ENCODE measurements at regions not wholly inside any gene's neighbourhood (a gene's known extent, or its start where the extent isn't known, plus 50 kb on each side); places are given as distances from the start of the nearest gene placed in this dataset.
"Not testable (repeated sequence)": the region's sequence is repeated elsewhere in the genome, so short reads cannot be mapped to it uniquely, and the experiment has no call there.

- in situ Hi-C loops (cut with HindIII; ENCODE audit: low sequenced_read_pairs) = no loop called here
These were observed 122.5 kb upstream of the SPACA7 start for GRCh38 chr13:112253631-112254030.

DNA sequence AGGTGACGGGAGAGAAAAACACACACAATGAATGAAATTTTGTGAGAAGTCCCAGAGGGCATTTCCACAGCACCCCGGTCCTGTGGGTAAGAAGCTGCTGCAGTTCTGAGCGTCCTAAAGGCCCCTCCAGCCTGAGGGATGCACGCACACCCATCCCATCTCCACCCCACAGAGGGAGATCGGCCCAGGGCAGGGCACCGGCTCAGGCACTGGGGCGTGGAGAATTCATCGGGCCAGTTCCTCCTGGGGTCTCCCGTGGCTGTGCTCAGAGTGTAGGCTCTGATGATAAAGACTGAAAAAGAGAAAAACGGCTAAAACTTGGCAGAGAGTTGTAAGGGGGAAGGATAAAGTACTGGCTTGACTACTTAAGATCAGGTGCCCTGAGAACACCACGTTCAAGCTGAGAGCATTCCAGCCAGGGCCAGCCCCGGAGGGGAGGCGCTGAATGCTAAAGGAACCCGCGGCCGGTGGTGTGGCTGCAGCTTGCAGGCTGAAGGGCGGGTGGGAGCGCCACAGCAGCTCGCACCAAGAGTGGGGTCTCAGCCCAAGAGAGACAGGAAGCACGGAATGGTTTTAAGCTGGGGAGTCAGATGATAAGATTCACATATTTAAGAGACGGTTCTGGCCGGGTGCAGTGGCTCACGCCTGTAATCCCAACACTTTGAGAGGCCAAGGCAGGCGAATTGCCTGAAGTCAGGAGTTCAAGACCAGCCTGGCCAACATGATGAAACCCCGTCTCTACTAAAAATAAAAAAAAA, 121.9 kb upstream of the SPACA7 start:
- in situ Hi-C loops (cut with HindIII; ENCODE audit: low sequenced_read_pairs) = no loop called here

GRCh38 chr13:112254900-112255299, 121.3 kb upstream of the SPACA7 start:
- in situ Hi-C loops (cut with HindIII; ENCODE audit: low sequenced_read_pairs) = no loop called here

DNA sequence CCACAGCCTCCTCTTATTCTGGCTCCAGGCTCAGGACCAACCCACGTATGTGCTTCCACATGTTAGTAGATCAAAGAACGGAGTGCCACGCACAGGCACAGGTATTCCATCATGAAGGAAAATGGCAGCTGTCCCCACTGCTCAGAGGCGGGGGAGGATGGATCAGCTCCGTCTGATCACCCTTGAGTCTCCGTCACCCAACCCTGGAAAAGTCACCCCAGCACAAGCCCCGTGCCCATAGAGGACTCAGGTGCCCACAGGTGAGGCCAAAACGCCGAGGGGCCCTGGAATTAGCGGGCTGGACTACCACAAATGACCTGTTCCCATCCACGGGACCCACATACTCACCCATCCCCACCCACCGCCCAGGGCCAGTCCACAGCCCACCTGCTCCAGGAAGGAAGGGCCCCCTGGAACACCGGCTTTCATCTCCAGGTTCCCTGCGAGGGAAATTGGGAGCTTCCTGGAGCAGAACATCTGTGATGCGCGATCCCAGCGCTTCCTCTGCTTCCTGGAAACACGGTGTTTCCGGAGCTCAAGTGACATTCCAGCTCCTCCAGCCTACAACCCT, 120.5 kb upstream of the SPACA7 start:
- in situ Hi-C loops (cut with HindIII; ENCODE audit: low sequenced_read_pairs) = no loop called here

GRCh38 chr13:112256716-112257494, 119.2 kb upstream of the SPACA7 start:
- in situ Hi-C loops (cut with HindIII; ENCODE audit: low sequenced_read_pairs) = no loop called here

GRCh38 chr13:112259511-112259910, 116.6 kb upstream of the SPACA7 start:
- in situ Hi-C loops (cut with HindIII; ENCODE audit: low sequenced_read_pairs) = no loop called here

DNA sequence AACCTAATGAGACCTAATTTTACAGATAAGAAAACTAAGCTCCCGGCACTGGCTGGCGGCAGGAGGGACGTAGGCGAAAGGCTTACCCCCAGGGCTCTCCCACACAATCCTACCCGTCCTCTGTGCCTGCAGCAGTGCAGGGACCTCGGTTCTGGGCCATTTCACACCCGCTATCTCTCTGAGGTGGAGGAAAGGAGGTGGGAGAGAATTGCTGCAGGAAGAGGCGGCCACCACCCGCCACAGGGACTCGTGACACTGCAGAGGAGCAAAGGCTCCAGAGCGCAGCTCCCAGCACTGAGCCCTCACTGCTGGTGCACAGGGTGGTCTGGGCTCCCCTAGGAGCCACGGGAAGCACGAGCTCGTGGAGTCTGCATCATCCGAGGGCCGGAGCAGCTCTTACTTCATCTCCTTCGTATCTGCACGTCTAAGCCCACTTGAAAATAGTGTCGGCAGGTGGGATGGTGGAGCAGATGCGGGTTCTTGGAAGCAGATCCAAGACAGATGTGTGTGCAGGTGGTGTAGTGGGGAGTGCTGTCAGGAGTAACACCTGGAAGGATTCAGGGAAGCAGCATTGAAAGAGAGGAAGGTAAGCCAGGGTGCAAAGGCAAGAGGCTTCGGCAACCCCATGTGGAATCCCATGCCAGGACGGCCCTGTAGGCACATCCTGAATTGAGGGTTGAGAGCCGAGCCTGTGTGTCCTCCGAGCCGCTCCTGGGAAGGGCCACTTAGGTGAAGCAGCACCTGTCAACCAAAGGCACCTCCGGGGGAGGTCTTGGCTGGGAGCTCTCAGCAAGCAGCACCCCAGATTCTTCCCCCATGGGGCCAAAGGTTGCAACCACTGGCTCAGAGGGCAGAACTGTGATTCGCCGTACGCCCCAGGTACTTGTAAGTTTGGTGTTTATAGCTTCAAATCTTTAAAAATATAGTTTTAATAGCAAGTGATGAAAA, 115.8 kb upstream of the SPACA7 start:
- in situ Hi-C loops (cut with HindIII; ENCODE audit: low sequenced_read_pairs) = no loop called here

GRCh38 chr13:112261924-112262323, 114.2 kb upstream of the SPACA7 start:
- in situ Hi-C loops (cut with HindIII; ENCODE audit: low sequenced_read_pairs) = no loop called here

DNA sequence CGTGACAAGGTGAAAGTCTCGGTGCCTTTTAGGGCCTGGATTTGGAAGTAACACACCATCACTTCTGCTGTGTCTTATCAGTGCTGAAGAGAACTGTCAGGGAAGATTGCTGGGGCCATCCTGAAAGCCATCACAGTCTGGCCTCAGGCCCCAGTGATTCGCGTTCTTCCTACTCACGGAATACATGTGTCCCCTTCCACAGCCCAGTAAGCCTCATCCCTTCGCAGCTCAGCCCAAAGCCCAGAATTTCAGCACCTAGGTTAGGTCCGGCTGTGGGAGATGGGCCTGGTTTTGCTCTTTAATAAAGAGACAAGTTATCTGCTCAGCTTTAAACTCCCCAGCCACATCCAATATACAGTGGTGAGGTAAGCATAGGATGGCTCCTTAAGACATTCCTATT, 113.0 kb upstream of the SPACA7 start:
- in situ Hi-C loops (cut with HindIII; ENCODE audit: low sequenced_read_pairs) = no loop called here

DNA sequence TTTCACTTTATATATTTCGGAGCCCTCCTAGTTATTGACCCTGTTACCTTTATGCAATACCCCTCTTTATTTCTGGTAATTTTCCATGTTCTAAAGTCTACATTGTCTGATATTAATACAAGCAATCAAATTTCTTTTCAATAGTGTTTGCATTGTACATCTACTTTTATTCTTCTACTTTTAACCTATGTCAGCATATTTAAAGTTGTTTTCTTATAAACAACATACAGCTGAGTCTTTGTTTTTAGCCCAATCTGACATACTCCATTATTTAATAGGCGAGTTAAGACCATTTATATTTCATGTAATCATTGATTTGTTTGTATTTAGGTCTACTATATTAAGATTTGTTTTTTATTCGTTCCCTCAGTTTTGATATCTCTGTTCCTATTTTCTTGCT, 108.5 kb upstream of the SPACA7 start:
- in situ Hi-C loops (cut with HindIII; ENCODE audit: low sequenced_read_pairs) = no loop called here

- in situ Hi-C loops (cut with HindIII; ENCODE audit: low sequenced_read_pairs) = no loop called here
These were observed 105.2 kb upstream of the SPACA7 start for GRCh38 chr13:112270951-112271350.

DNA sequence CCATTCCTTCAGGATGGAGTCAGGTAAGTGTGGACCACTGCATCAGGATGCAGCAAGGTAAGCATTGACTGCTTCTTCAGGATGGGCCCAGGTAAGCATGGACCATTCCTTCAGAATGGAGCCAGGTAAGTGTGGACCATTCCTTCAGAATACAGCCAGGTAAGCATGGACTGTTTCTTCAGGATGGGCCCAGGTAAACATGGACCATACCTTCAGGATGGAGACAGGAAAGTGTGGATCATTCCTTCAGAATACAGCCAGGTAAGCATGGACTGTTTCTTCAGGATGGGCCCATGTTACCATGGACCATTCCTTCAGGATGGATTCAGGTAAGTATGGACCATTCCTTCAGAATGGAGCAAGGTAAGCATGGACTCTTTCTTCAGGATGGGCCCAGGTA, 89.4 kb upstream of the SPACA7 start:
- in situ Hi-C loops (cut with HindIII; ENCODE audit: low sequenced_read_pairs) = not testable (repeated sequence)

DNA sequence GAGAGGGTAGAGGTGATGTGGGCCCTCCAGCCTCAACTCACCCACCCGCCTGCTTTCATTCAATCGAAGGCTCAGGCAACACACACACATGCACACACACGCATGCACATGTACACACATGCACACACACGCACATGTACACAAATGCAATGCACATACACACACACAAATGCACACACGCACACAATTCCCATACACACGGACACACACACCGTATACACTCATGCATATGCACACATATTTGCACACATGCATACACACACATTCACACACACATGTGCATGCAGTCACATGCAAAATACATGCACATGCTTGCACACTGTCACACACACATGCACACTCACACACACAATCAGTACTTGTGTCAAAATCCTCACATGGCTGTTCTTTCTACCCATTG, 55.9 kb upstream of the SPACA7 start:
- in situ Hi-C loops (cut with HindIII; ENCODE audit: low sequenced_read_pairs) = no loop called here

- in situ Hi-C loops (cut with HindIII; ENCODE audit: low sequenced_read_pairs) = no loop called here
These were observed 53.6 kb upstream of the SPACA7 start for GRCh38 chr13:112322557-112322956.

DNA sequence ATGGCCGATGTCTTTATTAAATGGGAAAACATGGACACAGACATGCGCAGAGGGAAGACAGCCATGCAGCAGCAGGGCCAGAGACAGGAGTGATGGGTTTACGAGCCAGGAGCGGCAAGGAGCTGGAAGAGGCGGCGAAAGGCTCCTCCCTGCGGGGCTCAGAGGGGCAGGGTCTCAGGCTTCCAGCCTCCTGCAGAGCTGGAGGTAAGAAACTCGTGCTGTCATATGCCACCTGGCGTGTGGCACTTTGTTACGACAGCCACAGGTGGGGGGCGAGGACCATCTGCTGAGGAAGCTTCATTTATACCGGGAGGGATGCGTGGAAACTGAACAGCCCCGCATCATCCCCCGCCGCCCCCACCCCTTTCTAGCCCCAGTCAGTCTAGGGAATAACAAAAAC, 52.0 kb upstream of the SPACA7 start:
- in situ Hi-C loops (cut with HindIII; ENCODE audit: low sequenced_read_pairs) = no loop called here

GRCh38 chr13:112325142-112325808, 50.9 kb upstream of the SPACA7 start:
- in situ Hi-C loops (cut with HindIII; ENCODE audit: low sequenced_read_pairs) = loop anchor here (25.0 kb wide), 1 partner anchor 88 kb away; no protein-coding TSS in a partner anchor

DNA sequence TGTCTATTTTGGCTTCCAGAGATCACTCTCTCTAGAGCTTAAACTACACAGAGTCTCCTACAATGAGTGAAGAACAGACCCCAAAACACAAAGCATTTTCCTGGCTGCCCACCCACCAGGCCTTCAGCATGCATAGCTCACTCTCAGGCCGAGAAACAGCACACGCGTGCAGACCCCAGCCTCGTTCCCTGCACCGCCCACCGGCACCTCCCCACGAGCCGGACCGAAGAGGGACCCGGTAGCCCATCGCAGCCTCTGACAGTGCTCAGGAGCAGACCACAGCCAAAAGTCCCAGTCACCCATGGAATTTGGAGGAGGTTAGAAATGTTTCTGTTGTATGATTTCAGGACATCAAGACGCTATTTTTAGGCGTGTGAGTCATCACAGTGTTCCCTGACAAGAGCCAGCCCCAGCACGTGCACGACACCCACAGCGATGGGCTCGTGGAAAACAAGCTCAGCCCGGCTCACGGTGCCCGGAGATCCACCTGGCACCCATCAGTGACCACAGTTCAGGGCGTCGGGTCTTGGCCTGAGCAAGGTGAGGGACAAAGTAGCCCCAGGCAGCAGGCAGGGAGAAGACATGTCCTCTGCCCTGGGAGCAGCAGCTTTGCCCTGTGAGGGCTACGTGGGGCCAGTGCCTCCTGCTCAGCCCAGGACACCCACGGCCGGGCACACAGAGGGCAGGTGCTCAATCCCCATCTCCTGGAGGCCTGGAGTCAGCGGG, 50.1 kb upstream of the SPACA7 start:
- in situ Hi-C loops (cut with HindIII; ENCODE audit: low sequenced_read_pairs) = loop anchor here (25.0 kb wide), 1 partner anchor 89 kb away; no protein-coding TSS in a partner anchor

Measured in endothelial cell of hepatic sinusoid (primary cell).